ENCODE measurements at regions not wholly inside any gene's neighbourhood (a gene's known extent, or its start where the extent isn't known, plus 50 kb on each side); places are given as distances from the start of the nearest gene placed in this dataset.

DNA sequence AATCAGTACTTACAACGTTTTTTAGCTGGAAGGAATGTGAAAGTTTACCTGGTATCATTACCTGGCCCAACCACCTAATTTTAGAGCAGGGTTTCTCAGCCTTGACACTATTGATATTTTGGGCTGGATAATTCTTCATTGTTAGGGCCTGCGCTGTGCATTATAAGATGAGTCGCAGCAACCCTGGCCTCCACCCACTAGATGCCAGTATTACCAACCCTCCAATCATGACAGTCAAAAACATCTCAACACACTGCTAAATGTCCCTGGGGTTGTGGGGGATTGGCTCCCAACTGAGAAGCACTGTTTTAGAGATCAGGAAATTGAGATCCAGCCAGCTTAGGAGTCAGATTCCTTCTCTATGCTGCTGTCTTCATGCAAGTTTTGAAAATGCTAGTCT, 265.3 kb upstream of the TCF4 start:
- H2BK120ac ChIP-seq (ENCODE audit: low read depth, low read length) = no peak overlapping the region
- H3K4ac ChIP-seq (ENCODE audit: low read depth, low read length) = no peak overlapping the region
- DNase-seq = peak; percentile 21
- no peak overlapping the region for H2AK5ac ChIP-seq (ENCODE audit: low read length)
- H3K9ac ChIP-seq (ENCODE audit: low read length) = no peak overlapping the region
- H3K4me1 ChIP-seq (ENCODE audit: control insufficient read depth, low read depth, low read length) = no peaks in the 10 kb centered on the region
- H3K79me1 ChIP-seq (ENCODE audit: low read length) = no peaks in the 10 kb centered on the region
- H3K56ac ChIP-seq (ENCODE audit: low read length) = no peak overlapping the region
- WGBS (ENCODE audit: extremely low coverage, insufficient coverage, low lambda C conversion rate) = no CpG with 5 or more reads among the region's 3 CpGs
- H3K23ac ChIP-seq (ENCODE audit: low read length) = no peak overlapping the region
- no peak overlapping the region for H3K18ac ChIP-seq (ENCODE audit: low read length)
- H4K5ac ChIP-seq (ENCODE audit: low read length) = no peak overlapping the region
- no peaks in the 10 kb centered on the region for H3K36me3 ChIP-seq (ENCODE audit: control insufficient read depth, insufficient read depth, low read length)
- no peak overlapping the region for H3K27ac ChIP-seq (ENCODE audit: low read depth, low read length)
- no peaks in the 10 kb centered on the region for H3K27me3 ChIP-seq (ENCODE audit: insufficient read depth, low read length, poor library complexity)
- no peak overlapping the region for H3K4me2 ChIP-seq (ENCODE audit: low read length)
- no peak overlapping the region for H2BK5ac ChIP-seq (ENCODE audit: low read length)
- H3K79me2 ChIP-seq (ENCODE audit: control insufficient read depth, insufficient read depth, low read length) = no peaks in the 10 kb centered on the region
- no peak overlapping the region for H3K4me3 ChIP-seq (ENCODE audit: low read length)
- H2BK15ac ChIP-seq (replicated peaks; ENCODE audit: low read depth) = no peak overlapping the region
- no peak overlapping the region for H4K8ac ChIP-seq (ENCODE audit: low read depth, low read length)

DNA sequence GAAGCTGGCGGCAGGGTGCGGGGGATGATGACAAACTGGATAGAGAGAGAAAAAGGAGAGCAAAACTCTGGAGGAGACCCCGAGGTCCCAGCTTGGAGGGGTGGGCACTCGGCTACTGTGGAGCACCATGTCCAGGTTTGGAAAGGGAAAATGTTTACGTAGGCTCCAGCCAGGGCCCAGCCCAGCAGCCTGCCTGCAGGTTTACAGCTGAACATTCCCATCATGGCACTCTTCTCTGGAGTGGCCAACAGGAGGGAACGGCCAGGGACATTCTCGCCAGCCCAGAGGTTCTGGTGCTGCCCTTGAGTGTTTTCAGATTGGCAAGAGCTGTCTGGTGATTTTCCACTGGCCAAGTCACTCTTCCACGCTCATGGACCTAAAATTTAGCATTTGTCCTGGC, 262.9 kb upstream of the TCF4 start:
- Histone ChIP-seq H3K18ac (ENCODE audit: low read length) (no peak overlapping the region), H4K8ac (ENCODE audit: low read depth, low read length) (no peak overlapping the region), H3K4ac (ENCODE audit: low read depth, low read length) (no peak overlapping the region), H3K36me3 (ENCODE audit: control insufficient read depth, insufficient read depth, low read length) (no peaks in the 10 kb centered on the region), H3K4me1 (ENCODE audit: control insufficient read depth, low read depth, low read length) (no peaks in the 10 kb centered on the region), H2AK5ac (ENCODE audit: low read length) (no peak overlapping the region), H2BK120ac (ENCODE audit: low read depth, low read length) (no peak overlapping the region), H3K27ac (ENCODE audit: low read depth, low read length) (no peak overlapping the region), H3K9ac (ENCODE audit: low read length) (no peak overlapping the region), H3K56ac (ENCODE audit: low read length) (no peak overlapping the region), H2BK5ac (ENCODE audit: low read length) (no peak overlapping the region), H4K5ac (ENCODE audit: low read length) (no peak overlapping the region), H3K27me3 (ENCODE audit: insufficient read depth, low read length, poor library complexity) (no peaks in the 10 kb centered on the region), H3K79me2 (ENCODE audit: control insufficient read depth, insufficient read depth, low read length) (no peaks in the 10 kb centered on the region), H3K4me2 (ENCODE audit: low read length) (no peak overlapping the region), H2BK15ac (replicated peaks; ENCODE audit: low read depth) (no peak overlapping the region), H3K23ac (ENCODE audit: low read length) (no peak overlapping the region), H3K4me3 (ENCODE audit: low read length) (no peak overlapping the region), H3K79me1 (ENCODE audit: low read length) (no peaks in the 10 kb centered on the region)
- DNase-seq = no peak
- no CpG with 5 or more reads among the region's 8 CpGs for WGBS (ENCODE audit: extremely low coverage, insufficient coverage, low lambda C conversion rate)

DNA sequence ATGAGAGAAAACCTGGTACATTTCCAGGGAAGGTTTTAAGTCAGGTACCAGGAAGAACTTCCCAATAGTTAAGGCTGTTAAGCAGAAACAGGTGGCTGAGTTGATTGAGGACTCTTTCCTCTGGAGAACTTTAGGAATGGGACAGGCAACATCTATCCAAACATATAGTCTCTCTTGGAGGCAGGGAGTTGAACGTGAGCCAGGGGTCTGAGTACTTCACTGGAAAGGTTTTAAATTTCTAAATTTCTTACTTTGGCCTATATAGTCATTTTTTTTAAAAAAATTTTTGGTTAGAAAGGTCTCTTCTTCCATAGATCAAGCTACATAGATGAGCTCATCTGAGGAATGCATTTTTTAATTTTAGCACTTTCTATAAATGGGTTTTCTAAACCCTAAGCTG, 261.4 kb upstream of the TCF4 start:
- no peak overlapping the region for H2BK120ac ChIP-seq (ENCODE audit: low read depth, low read length)
- no peak overlapping the region for H3K23ac ChIP-seq (ENCODE audit: low read length)
- H3K56ac ChIP-seq (ENCODE audit: low read length) = no peak overlapping the region
- H3K18ac ChIP-seq (ENCODE audit: low read length) = no peak overlapping the region
- H3K27ac ChIP-seq (ENCODE audit: low read depth, low read length) = no peak overlapping the region
- no peak overlapping the region for H3K4ac ChIP-seq (ENCODE audit: low read depth, low read length)
- no peak overlapping the region for H4K8ac ChIP-seq (ENCODE audit: low read depth, low read length)
- no peaks in the 10 kb centered on the region for H3K79me1 ChIP-seq (ENCODE audit: low read length)
- no peaks in the 10 kb centered on the region for H3K4me1 ChIP-seq (ENCODE audit: control insufficient read depth, low read depth, low read length)
- no peaks in the 10 kb centered on the region for H3K79me2 ChIP-seq (ENCODE audit: control insufficient read depth, insufficient read depth, low read length)
- H3K4me2 ChIP-seq (ENCODE audit: low read length) = no peak overlapping the region
- no peaks in the 10 kb centered on the region for H3K36me3 ChIP-seq (ENCODE audit: control insufficient read depth, insufficient read depth, low read length)
- no peak overlapping the region for H3K4me3 ChIP-seq (ENCODE audit: low read length)
- no peaks in the 10 kb centered on the region for H3K27me3 ChIP-seq (ENCODE audit: insufficient read depth, low read length, poor library complexity)
- H2AK5ac ChIP-seq (ENCODE audit: low read length) = no peak overlapping the region
- no peak overlapping the region for H2BK15ac ChIP-seq (replicated peaks; ENCODE audit: low read depth)
- no peak for DNase-seq
- H3K9ac ChIP-seq (ENCODE audit: low read length) = no peak overlapping the region
- no peak overlapping the region for H4K5ac ChIP-seq (ENCODE audit: low read length)
- WGBS (ENCODE audit: extremely low coverage, insufficient coverage, low lambda C conversion rate) = no CpG with 5 or more reads among the region's 1 CpG
- no peak overlapping the region for H2BK5ac ChIP-seq (ENCODE audit: low read length)

DNA sequence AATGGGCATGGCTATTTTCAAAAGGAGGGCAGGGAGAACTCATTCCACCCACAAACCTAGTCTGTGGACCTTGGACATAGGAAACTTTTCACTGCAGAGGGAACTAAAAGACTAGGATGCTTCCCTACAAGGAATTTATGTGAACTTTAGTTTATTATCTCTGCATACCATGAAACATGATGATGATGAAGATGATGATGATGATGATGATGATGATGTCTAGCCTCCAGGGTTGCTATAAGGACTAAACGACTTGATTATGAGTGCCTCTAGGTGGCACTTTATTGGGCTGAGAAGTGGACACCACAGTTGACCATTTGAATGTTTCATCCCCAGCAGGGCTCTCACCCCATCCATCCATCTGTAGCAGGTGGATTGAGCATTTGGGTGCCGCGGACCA, 260.0 kb upstream of the TCF4 start:
- H4K8ac ChIP-seq (ENCODE audit: low read depth, low read length) = no peak overlapping the region
- H3K36me3 ChIP-seq (ENCODE audit: control insufficient read depth, insufficient read depth, low read length) = no peaks in the 10 kb centered on the region
- no peak overlapping the region for H2BK120ac ChIP-seq (ENCODE audit: low read depth, low read length)
- H2BK15ac ChIP-seq (replicated peaks; ENCODE audit: low read depth) = no peak overlapping the region
- no peak overlapping the region for H3K9ac ChIP-seq (ENCODE audit: low read length)
- no CpG with 5 or more reads among the region's 3 CpGs for WGBS (ENCODE audit: extremely low coverage, insufficient coverage, low lambda C conversion rate)
- H3K27ac ChIP-seq (ENCODE audit: low read depth, low read length) = no peak overlapping the region
- no peaks in the 10 kb centered on the region for H3K27me3 ChIP-seq (ENCODE audit: insufficient read depth, low read length, poor library complexity)
- H2BK5ac ChIP-seq (ENCODE audit: low read length) = no peak overlapping the region
- H3K79me1 ChIP-seq (ENCODE audit: low read length) = no peaks in the 10 kb centered on the region
- H3K4me1 ChIP-seq (ENCODE audit: control insufficient read depth, low read depth, low read length) = no peaks in the 10 kb centered on the region
- no peak overlapping the region for H3K56ac ChIP-seq (ENCODE audit: low read length)
- no peak overlapping the region for H3K4me3 ChIP-seq (ENCODE audit: low read length)
- no peaks in the 10 kb centered on the region for H3K79me2 ChIP-seq (ENCODE audit: control insufficient read depth, insufficient read depth, low read length)
- H3K4me2 ChIP-seq (ENCODE audit: low read length) = no peak overlapping the region
- H3K23ac ChIP-seq (ENCODE audit: low read length) = no peak overlapping the region
- no peak overlapping the region for H4K5ac ChIP-seq (ENCODE audit: low read length)
- no peak overlapping the region for H3K18ac ChIP-seq (ENCODE audit: low read length)
- no peak overlapping the region for H3K4ac ChIP-seq (ENCODE audit: low read depth, low read length)
- H2AK5ac ChIP-seq (ENCODE audit: low read length) = no peak overlapping the region
- DNase-seq = no peak

DNA sequence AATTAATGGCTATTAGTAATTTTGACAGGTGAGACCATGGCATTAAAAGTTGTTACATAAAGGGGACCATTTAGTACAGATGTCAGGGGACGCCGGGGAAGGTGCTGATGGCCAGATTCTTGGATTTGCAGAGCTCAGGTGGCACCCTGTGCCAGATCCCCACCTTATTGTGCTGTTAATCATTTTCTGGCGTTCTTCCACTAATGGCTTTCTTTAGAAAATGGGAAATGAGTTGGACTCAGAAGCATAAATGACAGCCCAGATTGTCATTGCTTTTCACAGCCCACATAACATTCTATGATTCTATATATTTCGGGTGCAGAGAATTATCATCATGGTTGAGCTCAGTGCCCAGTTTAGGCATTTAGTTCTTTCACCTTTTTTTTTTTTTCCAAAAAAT, 257.2 kb upstream of the TCF4 start:
- Histone ChIP-seq H2AK5ac (ENCODE audit: low read length) (no peak overlapping the region), H3K23ac (ENCODE audit: low read length) (no peak overlapping the region), H3K4me1 (ENCODE audit: control insufficient read depth, low read depth, low read length) (no peaks in the 10 kb centered on the region), H3K4me2 (ENCODE audit: low read length) (no peak overlapping the region), H3K4me3 (ENCODE audit: low read length) (no peak overlapping the region), H2BK120ac (ENCODE audit: low read depth, low read length) (no peak overlapping the region), H3K27me3 (ENCODE audit: insufficient read depth, low read length, poor library complexity) (no peaks in the 10 kb centered on the region), H3K79me2 (ENCODE audit: control insufficient read depth, insufficient read depth, low read length) (no peaks in the 10 kb centered on the region), H2BK5ac (ENCODE audit: low read length) (no peak overlapping the region), H3K18ac (ENCODE audit: low read length) (no peak overlapping the region), H3K79me1 (ENCODE audit: low read length) (no peaks in the 10 kb centered on the region), H3K27ac (ENCODE audit: low read depth, low read length) (no peak overlapping the region), H3K4ac (ENCODE audit: low read depth, low read length) (no peak overlapping the region), H4K5ac (ENCODE audit: low read length) (no peak overlapping the region), H4K8ac (ENCODE audit: low read depth, low read length) (no peak overlapping the region), H3K9ac (ENCODE audit: low read length) (no peak overlapping the region), H3K56ac (ENCODE audit: low read length) (no peak overlapping the region), H3K36me3 (ENCODE audit: control insufficient read depth, insufficient read depth, low read length) (no peaks in the 10 kb centered on the region), H2BK15ac (replicated peaks; ENCODE audit: low read depth) (no peak overlapping the region)
- no peak for DNase-seq
- WGBS (ENCODE audit: extremely low coverage, insufficient coverage, low lambda C conversion rate) = no CpG with 5 or more reads among the region's 4 CpGs

DNA sequence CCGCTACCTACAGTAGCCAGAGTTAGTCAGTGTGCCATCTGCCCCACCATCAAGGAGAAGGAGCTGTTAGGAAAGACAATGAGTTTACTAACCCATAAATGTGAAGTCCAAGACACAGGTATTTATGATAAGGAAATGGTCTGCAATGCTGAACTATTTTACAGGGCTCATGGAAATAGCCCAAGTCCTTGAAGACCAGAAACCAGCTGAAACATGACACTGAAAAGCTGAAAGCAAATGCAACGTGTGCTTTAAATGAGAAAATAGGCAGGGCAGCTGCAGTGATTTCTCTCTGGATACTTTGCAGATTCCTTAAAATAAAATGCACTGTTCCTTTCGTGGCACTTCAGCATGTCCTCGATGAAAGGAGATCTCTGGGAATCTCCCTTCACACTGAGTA, 256.4 kb upstream of the TCF4 start:
- Histone ChIP-seq H3K56ac (ENCODE audit: low read length) (no peak overlapping the region), H3K27ac (ENCODE audit: low read depth, low read length) (no peak overlapping the region), H3K9ac (ENCODE audit: low read length) (no peak overlapping the region), H2BK120ac (ENCODE audit: low read depth, low read length) (no peak overlapping the region), H2BK15ac (replicated peaks; ENCODE audit: low read depth) (no peak overlapping the region), H3K36me3 (ENCODE audit: control insufficient read depth, insufficient read depth, low read length) (no peaks in the 10 kb centered on the region), H3K4ac (ENCODE audit: low read depth, low read length) (no peak overlapping the region), H3K23ac (ENCODE audit: low read length) (no peak overlapping the region), H3K27me3 (ENCODE audit: insufficient read depth, low read length, poor library complexity) (no peaks in the 10 kb centered on the region), H4K8ac (ENCODE audit: low read depth, low read length) (no peak overlapping the region), H3K79me1 (ENCODE audit: low read length) (no peaks in the 10 kb centered on the region), H2AK5ac (ENCODE audit: low read length) (no peak overlapping the region), H4K5ac (ENCODE audit: low read length) (no peak overlapping the region), H3K18ac (ENCODE audit: low read length) (no peak overlapping the region), H3K4me2 (ENCODE audit: low read length) (no peak overlapping the region), H2BK5ac (ENCODE audit: low read length) (no peak overlapping the region), H3K79me2 (ENCODE audit: control insufficient read depth, insufficient read depth, low read length) (no peaks in the 10 kb centered on the region), H3K4me3 (ENCODE audit: low read length) (no peak overlapping the region), H3K4me1 (ENCODE audit: control insufficient read depth, low read depth, low read length) (no peaks in the 10 kb centered on the region)
- WGBS (ENCODE audit: extremely low coverage, insufficient coverage, low lambda C conversion rate) = no CpG with 5 or more reads among the region's 4 CpGs
- DNase-seq = no peak
